CD4-positive, alpha-beta memory T cell (primary cell): ENCODE measurements at regions not wholly inside any gene's neighbourhood (a gene's known extent, or its start where the extent isn't known, plus 50 kb on each side); places are given as distances from the start of the nearest gene placed in this dataset.
A peak's percentile ranks its signal among the peaks of the same experiment; 100 is the strongest.

ENCODE experiments used
- CTCF ChIA-PET: fragments of 350-600 bp; sonication (Branson Sonifier 250); formaldehyde crosslinking; loops from one replicate; lab custom pipeline; 2021; ENCODE audit warnings: inconsistent platforms; ENCODE audit not compliant: partially characterized antibody; lab: Charles Lee
- POLR2A ChIA-PET: fragments of 350-600 bp; sonication (Branson Sonifier 250); formaldehyde crosslinking; loops from one replicate; lab custom pipeline; 2021; ENCODE audit not compliant: partially characterized antibody; lab: Charles Lee
- DNase-seq, 5 donors: peaks; one replicate each; pipeline versions ENCODE4 v3.0.0 to v3.0.0-alpha.2; 2020 to 2022; ENCODE audit warnings: mixed read lengths in 1 of 5
- H3K27ac ChIP-seq: one replicate; pipeline ENCODE4 v1.7.0; 2013; ENCODE audit warnings: low read depth, low read length
- H3K27me3 ChIP-seq: 2 replicates; pipeline ENCODE4 v1.7.0; 2013; ENCODE audit warnings: mild to moderate bottlenecking, low read length, moderate library complexity; ENCODE audit not compliant: insufficient read depth
- H3K36me3 ChIP-seq: 2 replicates; pipeline ENCODE4 v1.7.0; 2013; ENCODE audit warnings: mild to moderate bottlenecking, low read length, moderate library complexity; ENCODE audit not compliant: insufficient read depth
- H3K4me1 ChIP-seq: 2 replicates; pipeline ENCODE4 v1.7.0; 2013; ENCODE audit warnings: mild to moderate bottlenecking, low read length, moderate library complexity; ENCODE audit not compliant: insufficient read depth
- H3K4me3 ChIP-seq, 2 donors: one replicate each; pipeline ENCODE4 v1.7.0; 2013; ENCODE audit warnings: low read length in 2 of 2, mild to moderate bottlenecking in 1 of 2
- H3K9me3 ChIP-seq, 2 donors: one replicate each; pipeline ENCODE4 v1.7.0; 2013; ENCODE audit warnings: low read length in 2 of 2, control low read depth in 1 of 2; ENCODE audit not compliant: control insufficient read depth in 1 of 2
- H3K27ac Mint-ChIP-seq, 7 donors: one replicate each; pipeline ENCODE4 v1.8.0; 2020 to 2021; ENCODE audit warnings: mixed read lengths in 7 of 7, mild to moderate bottlenecking in 6 of 7, inconsistent platforms in 3 of 7, moderate library complexity in 3 of 7
- H3K27me3 Mint-ChIP-seq, 2 donors: one replicate each; pipeline ENCODE4 v1.8.0; 2020 to 2021; ENCODE audit warnings: mixed read lengths in 2 of 2
- H3K36me3 Mint-ChIP-seq, 2 donors: one replicate each; pipeline ENCODE4 v1.8.0; 2020 to 2021; ENCODE audit warnings: mixed read lengths in 2 of 2, inconsistent platforms in 1 of 2, mild to moderate bottlenecking in 1 of 2
- H3K4me1 Mint-ChIP-seq, 4 donors: one replicate each; pipeline ENCODE4 v1.8.0; 2020 to 2021; ENCODE audit warnings: mixed read lengths in 4 of 4, mild to moderate bottlenecking in 1 of 4
- H3K4me3 Mint-ChIP-seq, 8 donors: one replicate each; pipeline ENCODE4 v1.8.0; 2020 to 2021; ENCODE audit warnings: mixed read lengths in 8 of 8, mild to moderate bottlenecking in 7 of 8, moderate library complexity in 6 of 8, inconsistent platforms in 3 of 8
- H3K9me3 Mint-ChIP-seq, 8 donors: one replicate each; pipeline ENCODE4 v1.8.0; 2020 to 2021; ENCODE audit warnings: mixed read lengths in 8 of 8, mild to moderate bottlenecking in 5 of 8, inconsistent platforms in 3 of 8, moderate library complexity in 1 of 8
- intact Hi-C: fragments of 100-400 bp; cut with micrococcal nuclease; formaldehyde crosslinking; loops from one replicate; pipeline ENCODE4 v1.15.1; 2023

GRCh38 chr6:144777249-144777648, 492.1 kb downstream of the UTRN start:
- Mint-ChIP-seq H3K9me3 (no peaks in the 10 kb centered on the region), H3K4me1 (peaks cover 3 to 27% (median 7%) of the 10 kb centered on the region in 4 donors), H3K4me3 (no peak overlapping the region), H3K36me3 (peaks cover 63 to 74% of the 10 kb centered on the region in 2 donors), H3K27me3 (no peaks in the 10 kb centered on the region), H3K27ac (peak overlapping the region in 1 of 7 donors; percentile 15)
- CTCF ChIA-PET: no interaction called here
- no peaks in the 10 kb centered on the region for H3K27me3 ChIP-seq
- H3K36me3 ChIP-seq: peaks cover 23% of the 10 kb centered on the region
- H3K4me3 ChIP-seq: no peak overlapping the region
- POLR2A ChIA-PET: no interaction called here
- H3K4me1 ChIP-seq: no peaks in the 10 kb centered on the region
- H3K27ac ChIP-seq: no peak overlapping the region
- DNase-seq: no peak
- H3K9me3 ChIP-seq: no peaks in the 10 kb centered on the region
- intact Hi-C loops: no loop called here

DNA sequence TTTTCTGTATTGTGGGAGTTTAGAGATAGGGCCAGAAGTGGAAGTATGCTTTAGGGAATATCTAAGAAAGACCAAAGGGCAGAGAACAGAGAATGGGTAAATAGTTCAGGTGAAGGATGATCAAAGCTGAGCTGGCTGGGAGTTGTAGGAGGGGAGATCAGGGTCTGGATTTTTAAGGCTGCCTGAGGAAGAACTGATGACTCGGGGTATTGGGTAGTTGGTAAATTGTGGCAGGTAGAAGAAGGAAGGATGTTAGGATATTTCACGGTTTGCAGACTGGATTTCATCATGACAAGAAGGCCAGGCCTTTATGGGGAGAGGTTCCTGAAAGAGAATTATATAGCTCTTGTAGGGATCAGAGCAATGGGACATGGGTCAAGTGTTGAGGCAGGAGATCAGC, 492.9 kb downstream of the UTRN start:
- intact Hi-C loops: no loop called here
- H3K9me3 ChIP-seq: no peaks in the 10 kb centered on the region
- H3K9me3 Mint-ChIP-seq: no peaks in the 10 kb centered on the region
- no peaks in the 10 kb centered on the region for H3K4me1 ChIP-seq
- DNase-seq: no peak
- H3K36me3 Mint-ChIP-seq: peaks cover 65 to 71% of the 10 kb centered on the region in 2 donors
- no peak overlapping the region for H3K4me3 Mint-ChIP-seq
- H3K27ac Mint-ChIP-seq: peak overlapping the region in 4 of 7 donors; percentile 3 to 75 (median 30)
- POLR2A ChIA-PET: no interaction called here
- no peak overlapping the region for H3K27ac ChIP-seq
- CTCF ChIA-PET: no interaction called here
- no peak overlapping the region for H3K4me3 ChIP-seq
- H3K27me3 Mint-ChIP-seq: no peaks in the 10 kb centered on the region
- H3K36me3 ChIP-seq: peaks cover 23% of the 10 kb centered on the region
- H3K27me3 ChIP-seq: no peaks in the 10 kb centered on the region
- peaks cover 3 to 26% (median 7%) of the 10 kb centered on the region in 4 donors for H3K4me1 Mint-ChIP-seq

DNA sequence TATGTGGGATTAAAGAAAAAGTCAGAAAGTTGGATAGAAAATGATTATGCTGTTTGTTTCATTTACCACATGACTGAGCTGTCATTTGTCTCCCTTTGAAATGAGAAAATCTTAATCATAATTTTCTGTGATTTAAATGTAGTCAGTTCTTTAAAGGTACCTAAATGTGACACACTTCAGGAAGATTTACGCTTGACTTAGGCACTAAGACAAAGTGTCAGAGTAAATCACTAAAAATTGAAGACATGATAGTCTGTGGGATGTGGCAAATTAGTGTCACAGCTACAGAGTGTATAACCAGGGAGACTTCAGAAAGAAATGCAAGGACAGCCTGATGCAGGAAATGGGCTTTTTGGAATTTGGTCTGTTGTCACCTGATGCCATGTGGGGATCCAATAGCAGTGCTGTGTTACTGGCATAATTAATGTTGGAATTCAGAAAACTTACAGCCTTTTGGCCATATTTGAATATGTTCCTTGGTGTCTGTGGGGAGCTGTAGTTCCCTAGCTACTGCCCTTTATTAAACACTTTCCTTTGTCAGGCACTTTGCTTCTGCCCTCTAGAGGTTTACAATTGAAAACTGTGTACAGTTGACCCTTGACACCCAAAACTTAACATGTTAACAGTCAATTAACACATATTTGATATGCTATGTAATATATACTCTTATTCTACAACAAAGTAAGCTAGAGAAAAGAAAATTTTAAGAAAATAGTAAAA, 493.8 kb downstream of the UTRN start:
- peaks cover 23% of the 10 kb centered on the region for H3K36me3 ChIP-seq
- H3K27ac Mint-ChIP-seq: no peak overlapping the region

GRCh38 chr6:144781836-144782235, 496.7 kb downstream of the UTRN start:
- H3K36me3 Mint-ChIP-seq: peaks cover 45 to 56% of the 10 kb centered on the region in 2 donors
- ChIA-PET POLR2A (no interaction called here), CTCF (interaction anchor here (0.8 kb wide), 1 partner anchor 14 kb away, joined by 6 read pairs; no protein-coding TSS in a partner anchor)
- no peaks in the 10 kb centered on the region for H3K9me3 ChIP-seq
- no peaks in the 10 kb centered on the region for H3K27me3 ChIP-seq
- H3K27me3 Mint-ChIP-seq: no peaks in the 10 kb centered on the region
- no peak for DNase-seq
- intact Hi-C loops: no loop called here
- no peak overlapping the region for H3K4me3 Mint-ChIP-seq
- H3K4me3 ChIP-seq: no peak overlapping the region
- peaks cover 5 to 22% (median 7%) of the 10 kb centered on the region in 4 donors for H3K4me1 Mint-ChIP-seq
- H3K9me3 Mint-ChIP-seq: no peaks in the 10 kb centered on the region
- H3K27ac ChIP-seq: no peak overlapping the region
- peaks cover 16% of the 10 kb centered on the region for H3K36me3 ChIP-seq
- no peaks in the 10 kb centered on the region for H3K4me1 ChIP-seq
- H3K27ac Mint-ChIP-seq: peak overlapping the region in 1 of 7 donors; percentile 30

More for the DNA sequence above, 493.8 kb downstream of the UTRN start:
- DNase-seq: no peak
- Mint-ChIP-seq H3K4me1 (peaks cover 3 to 25% (median 7%) of the 10 kb centered on the region in 4 donors), H3K9me3 (no peaks in the 10 kb centered on the region), H3K4me3 (no peak overlapping the region), H3K27me3 (no peaks in the 10 kb centered on the region), H3K36me3 (peaks cover 56 to 69% of the 10 kb centered on the region in 2 donors)
- Histone ChIP-seq H3K4me1 (no peaks in the 10 kb centered on the region), H3K4me3 (no peak overlapping the region), H3K27ac (no peak overlapping the region), H3K27me3 (no peaks in the 10 kb centered on the region), H3K9me3 (no peaks in the 10 kb centered on the region)
- ChIA-PET CTCF (interaction anchor here (1.2 to 1.4 kb wide), 2 partner anchors 11 to 232 kb away, joined by 3 read pairs; no protein-coding TSS in a partner anchor), POLR2A (no interaction called here)
- intact Hi-C loops: no loop called here

- Histone ChIP-seq H3K27ac (no peak overlapping the region), H3K4me3 (no peak overlapping the region), H3K27me3 (no peaks in the 10 kb centered on the region), H3K36me3 (peaks cover 16% of the 10 kb centered on the region), H3K4me1 (no peaks in the 10 kb centered on the region), H3K9me3 (no peaks in the 10 kb centered on the region)
- no peak overlapping the region for H3K4me3 Mint-ChIP-seq
- no peaks in the 10 kb centered on the region for H3K27me3 Mint-ChIP-seq
- CTCF ChIA-PET: interaction anchor here (0.8 kb wide), 1 partner anchor 14 kb away, joined by 6 read pairs; no protein-coding TSS in a partner anchor
- DNase-seq: no peak
- H3K27ac Mint-ChIP-seq: peak overlapping the region in 1 of 7 donors; percentile 4
- POLR2A ChIA-PET: no interaction called here
- H3K36me3 Mint-ChIP-seq: peaks cover 44 to 52% of the 10 kb centered on the region in 2 donors
- H3K9me3 Mint-ChIP-seq: no peaks in the 10 kb centered on the region
- H3K4me1 Mint-ChIP-seq: peaks cover 5 to 20% (median 7%) of the 10 kb centered on the region in 4 donors
- intact Hi-C loops: no loop called here
These were observed 497.5 kb downstream of the UTRN start for GRCh38 chr6:144782634-144783033.

GRCh38 chr6:144785056-144785455, 499.9 kb downstream of the UTRN start:
- Mint-ChIP-seq H3K4me1 (peaks cover 0 to 12% (median 6%) of the 10 kb centered on the region in 4 donors), H3K27me3 (no peaks in the 10 kb centered on the region), H3K27ac (no peak overlapping the region), H3K4me3 (no peak overlapping the region), H3K9me3 (no peaks in the 10 kb centered on the region), H3K36me3 (peaks cover 42 to 54% of the 10 kb centered on the region in 2 donors)
- Histone ChIP-seq H3K4me1 (no peaks in the 10 kb centered on the region), H3K27ac (no peak overlapping the region), H3K4me3 (no peak overlapping the region), H3K9me3 (no peaks in the 10 kb centered on the region), H3K27me3 (no peaks in the 10 kb centered on the region), H3K36me3 (peaks cover 20% of the 10 kb centered on the region)
- intact Hi-C loops: no loop called here
- POLR2A ChIA-PET: no interaction called here
- CTCF ChIA-PET: no interaction called here
- DNase-seq: no peak

- Mint-ChIP-seq H3K4me3 (no peak overlapping the region), H3K36me3 (peaks cover 44 to 57% of the 10 kb centered on the region in 2 donors), H3K9me3 (no peaks in the 10 kb centered on the region), H3K27ac (peak overlapping the region in 2 of 7 donors; percentile 6 to 14), H3K4me1 (peaks cover 0 to 7% (median 3%) of the 10 kb centered on the region in 4 donors), H3K27me3 (no peaks in the 10 kb centered on the region)
- H3K27me3 ChIP-seq: no peaks in the 10 kb centered on the region
- no peak for DNase-seq
- H3K36me3 ChIP-seq: peaks cover 15% of the 10 kb centered on the region
- ChIA-PET CTCF (no interaction called here), POLR2A (no interaction called here)
- no peaks in the 10 kb centered on the region for H3K4me1 ChIP-seq
- intact Hi-C loops: no loop called here
- no peak overlapping the region for H3K27ac ChIP-seq
- H3K4me3 ChIP-seq: no peak overlapping the region
- H3K9me3 ChIP-seq: no peaks in the 10 kb centered on the region
These were observed 501.7 kb downstream of the UTRN start for GRCh38 chr6:144786825-144787224.
